K562 (cell line): ENCODE measurements at regions not wholly inside any gene's neighbourhood (a gene's known extent, or its start where the extent isn't known, plus 50 kb on each side); places are given as distances from the start of the nearest gene placed in this dataset.

Experiments
- ATAC-seq: fragments of 200-7000 bp; cut with Tn5 transposase; 3 replicates; pipeline ENCODE4 v1.9.1; 2020; ENCODE audit warnings: moderate library complexity
- BruUV-seq: library from RNA; stranded (reverse); fragments of 400-500 nt; replicated peaks from 2 replicates; lab custom pipeline; 2021; lab: Mats Ljungman, UMichigan
- CTCF ChIA-PET: fragments of 300-600 bp; formaldehyde crosslinking; extraction: SDS; loops from one replicate; lab custom pipeline; 2021; ENCODE audit warnings: low intra/inter-chr PET ratio; lab: Yijun Ruan, JAX
- POLR2A ChIA-PET: fragments of 300-600, 350-650 bp; sonication (Branson Sonifier 250); formaldehyde crosslinking; extraction: SDS; loops from one replicate; lab custom pipeline; 2021; ENCODE audit warnings: antibody characterized with exemption, inconsistent platforms; lab: Yijun Ruan, JAX
- DNase-seq, 4 experiments: peaks; one replicate each; pipeline versions ENCODE4 v3.0.0 to v3.0.0-alpha.2; 2011 to 2018; ENCODE audit warnings: low spot score in 3 of 4, mixed read lengths in 3 of 4; ENCODE audit errors: extremely low read depth in 1 of 4
- FAIRE-seq: peaks from 2 replicates; lab custom pipeline; 2011; peaks lifted over from hg19 to GRCh38; lab: Jason Lieb, UNC
- H2AFZ ChIP-seq: 2 replicates; pipeline ENCODE4 v1.6.0; 2011; ENCODE audit warnings: low read depth, low read length, control low read depth, inconsistent platforms
- H3K27ac ChIP-seq: fragments of 200-600 bp; 3 replicates; pipeline ENCODE4 v1.8.0; 2011; ENCODE audit warnings: low read depth, mild to moderate bottlenecking, control low read depth, inconsistent platforms, low read length, moderate library complexity, mixed read lengths; ENCODE audit errors: extremely low read depth
- H3K27me3 ChIP-seq, 2 experiments: fragments of 300-600 bp in 1 of 2; 2 replicates in 1 of 2; 3 replicates in 1 of 2; pipeline versions ENCODE4 v1.6.0 to v1.8.0; 2011; ENCODE audit warnings: inconsistent platforms in 2 of 2, low read length in 2 of 2, mild to moderate bottlenecking in 1 of 2, mixed read lengths in 1 of 2, moderate library complexity in 1 of 2; ENCODE audit not compliant: control insufficient read depth in 2 of 2, insufficient read depth in 2 of 2
- H3K36me3 ChIP-seq: fragments of 300-600 bp; 3 replicates; pipeline ENCODE4 v1.8.0; 2011; ENCODE audit warnings: mild to moderate bottlenecking, low read length, inconsistent platforms; ENCODE audit not compliant: control insufficient read depth, insufficient read depth
- H3K4me1 ChIP-seq, 2 experiments: fragments of 200-600 bp in 1 of 2; replicated peaks in 1 of 2; 2 replicates in 1 of 2; 3 replicates in 1 of 2; pipeline versions ENCODE4 v1.5.1 to v1.8.0; 2011; ENCODE audit warnings: inconsistent platforms in 2 of 2, low read length in 2 of 2, mild to moderate bottlenecking in 1 of 2, mixed read lengths in 1 of 2, moderate library complexity in 1 of 2; ENCODE audit not compliant: control insufficient read depth in 2 of 2, insufficient read depth in 2 of 2
- H3K4me2 ChIP-seq: 2 replicates; pipeline ENCODE4 v1.6.1; 2011; ENCODE audit warnings: low read length, control low read depth, inconsistent platforms, mixed read lengths; ENCODE audit not compliant: insufficient read depth
- H3K4me3 ChIP-seq: fragments of 200-600 bp; sonication (generic), shearing (Covaris generic); 2 replicates; pipeline ENCODE4 v1.5.1; 2016; ENCODE audit warnings: control low read depth, inconsistent platforms
- H3K79me2 ChIP-seq: fragments of 200-600 bp; 3 replicates; pipeline ENCODE4 v1.8.0; 2011; ENCODE audit warnings: low read length, inconsistent platforms; ENCODE audit not compliant: control insufficient read depth, insufficient read depth
- H3K9ac ChIP-seq, 2 experiments: 2 replicates each; pipeline versions ENCODE4 v1.6.0 to v1.6.1; 2011; ENCODE audit warnings: low read depth in 2 of 2, low read length in 2 of 2, control low read depth in 1 of 2, inconsistent platforms in 1 of 2, mild to moderate bottlenecking in 1 of 2, mixed read lengths in 1 of 2; ENCODE audit not compliant: insufficient read depth in 1 of 2
- H3K9me1 ChIP-seq: one replicate; pipeline ENCODE4 v1.6.0; 2011; ENCODE audit warnings: inconsistent platforms, mild to moderate bottlenecking, low read length, moderate library complexity; ENCODE audit not compliant: control insufficient read depth, insufficient read depth
- H3K9me3 ChIP-seq: replicated peaks from 2 replicates; pipeline ENCODE4 v1.5.1; 2011; ENCODE audit warnings: low read depth, low read length, inconsistent platforms; ENCODE audit not compliant: control insufficient read depth, insufficient read depth
- H4K20me1 ChIP-seq: replicated peaks from 2 replicates; pipeline ENCODE4 v1.6.1; 2011; ENCODE audit warnings: low read length, inconsistent platforms, mixed read lengths; ENCODE audit not compliant: control insufficient read depth, insufficient read depth
- ADNP ChIP-seq: fragments of 200-800 bp; sonication (Bioruptor generic); IDR thresholded peaks from 2 replicates; pipeline ENCODE4 v1.6.1; 2016; ENCODE audit warnings: missing genetic modification characterization, missing compliant biosample characterization
- ARHGAP35 ChIP-seq: fragments of 450-650 bp; IDR thresholded peaks from 2 replicates; pipeline ENCODE4 v1.6.1; 2018; ENCODE audit not compliant: partially characterized antibody
- CHD1 ChIP-seq: fragments of 200-600 bp; sonication (generic); IDR thresholded peaks from one replicate; pipeline ENCODE4 v1.6.1; 2012; ENCODE audit warnings: mild to moderate bottlenecking, moderate library complexity, low read length, inconsistent platforms
- CTBP1 ChIP-seq: fragments of 450-650 bp; IDR thresholded peaks from 2 replicates; pipeline ENCODE4 v1.6.1; 2016; ENCODE audit warnings: borderline replicate concordance
- POLR3A ChIP-seq: IDR thresholded peaks from 2 replicates; pipeline ENCODE4 v1.6.1; 2011; ENCODE audit warnings: borderline replicate concordance, mild to moderate bottlenecking, moderate library complexity; ENCODE audit not compliant: insufficient read length, insufficient read depth; ENCODE audit errors: extremely low read depth
- ZBTB17 ChIP-seq: fragments of 450-650 bp; formaldehyde crosslinking; IDR thresholded peaks from 2 replicates; pipeline ENCODE4 v1.4.0; 2020; ENCODE audit warnings: mild to moderate bottlenecking
- WGBS: fragments of 100-300 bp; shearing (Covaris generic); methylation state at CpG from one replicate; pipeline ENCODE4 v1.1.6; 2016; ENCODE audit warnings: low coverage, mixed read lengths; ENCODE audit not compliant: insufficient coverage; ENCODE audit errors: missing lambda C conversion rate; 5-methylcytosine and 5-hydroxymethylcytosine counted together
- in situ Hi-C: fragments of 300-500 bp; cut with MboI; formaldehyde crosslinking; loops from 4 replicates; pipeline ENCODE4 v1.15.0; 2018; ENCODE audit warnings: inconsistent platforms, mixed read lengths
- intact Hi-C: fragments of 100-400 bp; cut with micrococcal nuclease; formaldehyde crosslinking; loops from 2 replicates; pipeline ENCODE4 v1.14.2; 2022
- TF ChIP-seq, protein P1 (sequence below): sonication (generic); formaldehyde crosslinking; IDR thresholded peaks from 2 replicates; pipeline ENCODE4 v1.8.1; 2023; ENCODE audit warnings: mild to moderate bottlenecking, missing genetic modification reagents
- TF ChIP-seq, protein P2 (sequence below): sonication (generic); formaldehyde crosslinking; IDR thresholded peaks from 2 replicates; pipeline ENCODE4 v1.8.1; 2023; ENCODE audit warnings: missing genetic modification reagents, mild to moderate bottlenecking, borderline replicate concordance

DNA sequence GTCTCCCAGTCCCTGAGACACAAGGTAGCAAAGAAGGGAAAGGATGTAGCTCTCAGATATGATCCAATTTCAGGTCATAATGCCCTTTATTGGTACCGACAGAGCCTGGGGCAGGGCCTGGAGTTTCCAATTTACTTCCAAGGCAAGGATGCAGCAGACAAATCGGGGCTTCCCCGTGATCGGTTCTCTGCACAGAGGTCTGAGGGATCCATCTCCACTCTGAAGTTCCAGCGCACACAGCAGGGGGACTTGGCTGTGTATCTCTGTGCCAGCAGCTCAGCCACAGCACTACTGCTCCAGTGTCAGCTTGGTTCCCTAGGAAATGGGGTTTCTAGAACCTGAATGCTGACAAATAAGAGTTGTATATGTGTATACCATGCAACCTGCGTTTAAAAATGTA lies 74.6 kb upstream of the PRSS58 start:
- Histone ChIP-seq H3K4me1 (no peaks in the 10 kb centered on the region), H4K20me1 (no peaks in the 10 kb centered on the region), H3K36me3 (no peaks in the 10 kb centered on the region), H3K9me1 (no peaks in the 10 kb centered on the region), H3K9ac (no peak overlapping the region), H3K4me2 (no peak overlapping the region), H3K9me3 (no peaks in the 10 kb centered on the region), H3K4me3 (no peak overlapping the region), H2AFZ (no peak overlapping the region), H3K27ac (no peak overlapping the region), H3K27me3 (peaks cover 0 to 7% of the 10 kb centered on the region in 2 experiments; a peak in 1 of 5 replicates), H3K79me2 (no peaks in the 10 kb centered on the region)
- TF ChIP-seq ZBTB17 (CRISPR knock-in tag) (peak; percentile 64; the same call in 1 of the 2 replicates), ADNP (tag) (no peak), CTBP1 (no peak)
- TF ChIP-seq, protein P1, sequence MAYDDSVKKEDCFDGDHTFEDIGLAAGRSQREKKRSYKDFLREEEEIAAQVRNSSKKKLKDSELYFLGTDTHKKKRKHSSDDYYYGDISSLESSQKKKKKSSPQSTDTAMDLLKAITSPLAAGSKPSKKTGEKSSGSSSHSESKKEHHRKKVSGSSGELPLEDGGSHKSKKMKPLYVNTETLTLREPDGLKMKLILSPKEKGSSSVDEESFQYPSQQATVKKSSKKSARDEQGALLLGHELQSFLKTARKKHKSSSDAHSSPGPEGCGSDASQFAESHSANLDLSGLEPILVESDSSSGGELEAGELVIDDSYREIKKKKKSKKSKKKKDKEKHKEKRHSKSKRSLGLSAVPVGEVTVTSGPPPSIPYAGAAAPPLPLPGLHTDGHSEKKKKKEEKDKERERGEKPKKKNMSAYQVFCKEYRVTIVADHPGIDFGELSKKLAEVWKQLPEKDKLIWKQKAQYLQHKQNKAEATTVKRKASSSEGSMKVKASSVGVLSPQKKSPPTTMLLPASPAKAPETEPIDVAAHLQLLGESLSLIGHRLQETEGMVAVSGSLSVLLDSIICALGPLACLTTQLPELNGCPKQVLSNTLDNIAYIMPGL (CRISPR knock-in tag), result no peak
- BruUV-seq, result no TSS peak
- ATAC-seq (peak; percentile 57; the same call in 2 of the 3 replicates), FAIRE-seq (no peak), DNase-seq (no peak)
- under 1% methylated on average over 6 of the region's 6 CpGs for WGBS
- ChIA-PET POLR2A (no interaction called here), CTCF (no interaction called here)
- intact Hi-C loops (no loop called here), in situ Hi-C loops (no loop called here)

DNA sequence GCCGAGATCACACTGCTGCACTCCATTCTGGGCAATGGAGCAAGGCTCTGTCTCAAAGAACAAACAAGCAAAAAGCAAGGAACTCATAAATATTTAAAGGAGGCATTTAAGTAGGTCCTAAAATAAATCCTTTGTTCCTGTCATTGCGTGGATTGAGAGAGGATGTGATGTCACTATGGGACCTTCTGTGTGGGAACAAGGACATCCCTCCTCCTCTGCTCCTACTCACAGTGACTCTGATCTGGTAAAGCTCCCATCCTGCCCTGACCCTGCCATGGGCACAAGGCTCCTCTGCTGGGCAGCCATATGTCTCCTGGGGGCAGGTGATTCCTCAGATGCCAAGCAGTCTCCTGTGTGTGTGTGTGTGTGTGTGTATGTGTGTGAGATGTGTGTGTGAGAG lies 74.1 kb upstream of the PRSS58 start:
- ATAC-seq, result no peak; the same call in 2 of the 3 replicates
- ChIA-PET POLR2A (interaction anchor here (1.0 kb wide), 1 partner anchor 13 kb away, joined by 3 read pairs; no protein-coding TSS in a partner anchor), CTCF (no interaction called here)
- no peaks in the 10 kb centered on the region for H3K79me2 ChIP-seq
- no peaks in the 10 kb centered on the region for H3K9me3 ChIP-seq
- intact Hi-C loops, result no loop called here
- in situ Hi-C loops, result no loop called here
- H3K9me1 ChIP-seq, result no peaks in the 10 kb centered on the region
- no peak overlapping the region for H3K4me2 ChIP-seq
- no peak for FAIRE-seq
- no peaks in the 10 kb centered on the region for H3K4me1 ChIP-seq
- H3K27me3 ChIP-seq, result peaks cover 0 to 7% of the 10 kb centered on the region in 2 experiments; a peak in 1 of 5 replicates
- H4K20me1 ChIP-seq, result no peaks in the 10 kb centered on the region
- no peak overlapping the region for H3K4me3 ChIP-seq
- H3K9ac ChIP-seq, result no peak overlapping the region
- no peaks in the 10 kb centered on the region for H3K36me3 ChIP-seq
- no peak for DNase-seq
- H2AFZ ChIP-seq, result no peak overlapping the region
- WGBS, result 0% methylated on average over 2 of the region's 2 CpGs
- BruUV-seq, result no TSS peak
- no peak overlapping the region for H3K27ac ChIP-seq
- TF ChIP-seq POLR3A (no peak), CHD1 (no peak), ARHGAP35 (no peak)
- TF ChIP-seq, protein P2, sequence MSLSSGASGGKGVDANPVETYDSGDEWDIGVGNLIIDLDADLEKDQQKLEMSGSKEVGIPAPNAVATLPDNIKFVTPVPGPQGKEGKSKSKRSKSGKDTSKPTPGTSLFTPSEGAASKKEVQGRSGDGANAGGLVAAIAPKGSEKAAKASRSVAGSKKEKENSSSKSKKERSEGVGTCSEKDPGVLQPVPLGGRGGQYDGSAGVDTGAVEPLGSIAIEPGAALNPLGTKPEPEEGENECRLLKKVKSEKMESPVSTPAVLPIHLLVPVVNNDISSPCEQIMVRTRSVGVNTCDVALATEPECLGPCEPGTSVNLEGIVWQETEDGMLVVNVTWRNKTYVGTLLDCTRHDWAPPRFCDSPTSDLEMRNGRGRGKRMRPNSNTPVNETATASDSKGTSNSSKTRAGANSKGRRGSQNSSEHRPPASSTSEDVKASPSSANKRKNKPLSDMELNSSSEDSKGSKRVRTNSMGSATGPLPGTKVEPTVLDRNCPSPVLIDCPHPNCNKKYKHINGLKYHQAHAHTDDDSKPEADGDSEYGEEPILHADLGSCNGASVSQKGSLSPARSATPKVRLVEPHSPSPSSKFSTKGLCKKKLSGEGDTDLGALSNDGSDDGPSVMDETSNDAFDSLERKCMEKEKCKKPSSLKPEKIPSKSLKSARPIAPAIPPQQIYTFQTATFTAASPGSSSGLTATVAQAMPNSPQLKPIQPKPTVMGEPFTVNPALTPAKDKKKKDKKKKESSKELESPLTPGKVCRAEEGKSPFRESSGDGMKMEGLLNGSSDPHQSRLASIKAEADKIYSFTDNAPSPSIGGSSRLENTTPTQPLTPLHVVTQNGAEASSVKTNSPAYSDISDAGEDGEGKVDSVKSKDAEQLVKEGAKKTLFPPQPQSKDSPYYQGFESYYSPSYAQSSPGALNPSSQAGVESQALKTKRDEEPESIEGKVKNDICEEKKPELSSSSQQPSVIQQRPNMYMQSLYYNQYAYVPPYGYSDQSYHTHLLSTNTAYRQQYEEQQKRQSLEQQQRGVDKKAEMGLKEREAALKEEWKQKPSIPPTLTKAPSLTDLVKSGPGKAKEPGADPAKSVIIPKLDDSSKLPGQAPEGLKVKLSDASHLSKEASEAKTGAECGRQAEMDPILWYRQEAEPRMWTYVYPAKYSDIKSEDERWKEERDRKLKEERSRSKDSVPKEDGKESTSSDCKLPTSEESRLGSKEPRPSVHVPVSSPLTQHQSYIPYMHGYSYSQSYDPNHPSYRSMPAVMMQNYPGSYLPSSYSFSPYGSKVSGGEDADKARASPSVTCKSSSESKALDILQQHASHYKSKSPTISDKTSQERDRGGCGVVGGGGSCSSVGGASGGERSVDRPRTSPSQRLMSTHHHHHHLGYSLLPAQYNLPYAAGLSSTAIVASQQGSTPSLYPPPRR, result no peak
